ENCODE measurements at regions not wholly inside any gene's neighbourhood (a gene's known extent, or its start where the extent isn't known, plus 50 kb on each side); places are given as distances from the start of the nearest gene placed in this dataset.
"Not testable (repeated sequence)": the region's sequence is repeated elsewhere in the genome, so short reads cannot be mapped to it uniquely, and the experiment has no call there.

- H3K27me3 ChIP-seq (ENCODE audit: insufficient read depth, insufficient read length) = no peaks in the 10 kb centered on the region
- no peak overlapping the region for H3K4me3 ChIP-seq (ENCODE audit: insufficient read length, low read depth)
- no peaks in the 10 kb centered on the region for H3K36me3 ChIP-seq (ENCODE audit: insufficient read depth, insufficient read length, low read length)
- TF ChIP-seq SUZ12 (IDR thresholded peaks at IDR 0.05; ENCODE audit: extremely low read depth, insufficient read depth, insufficient read length) = no peak
- no peak for TF ChIP-seq YY1 (IDR thresholded peaks at IDR 0.05; ENCODE audit: insufficient read depth, insufficient read length)
- TF ChIP-seq ZNF274 (IDR thresholded peaks at IDR 0.05; ENCODE audit: low read depth, low read length) = no peak
- H3K9me3 ChIP-seq (ENCODE audit: insufficient read depth, low read length) = peaks cover 17% of the 10 kb centered on the region
- no peak overlapping the region for H3K9ac ChIP-seq (ENCODE audit: insufficient read length, low read depth)
- H3K4me1 ChIP-seq (ENCODE audit: insufficient read depth, insufficient read length) = no peaks in the 10 kb centered on the region
- DNase-seq (ENCODE audit: low read depth, low spot score) = no peak
Measured at GRCh38 chr19:29154163-29154562, 58.8 kb downstream of the UQCRFS1 start.

- no peak for DNase-seq (ENCODE audit: low read depth, low spot score)
- TF ChIP-seq YY1 (IDR thresholded peaks at IDR 0.05; ENCODE audit: insufficient read depth, insufficient read length) (no peak), SUZ12 (IDR thresholded peaks at IDR 0.05; ENCODE audit: extremely low read depth, insufficient read depth, insufficient read length) (no peak), ZNF274 (IDR thresholded peaks at IDR 0.05; ENCODE audit: low read depth, low read length) (no peak)
- Histone ChIP-seq H3K4me1 (ENCODE audit: insufficient read depth, insufficient read length) (no peaks in the 10 kb centered on the region), H3K4me3 (ENCODE audit: insufficient read length, low read depth) (no peak overlapping the region), H3K9me3 (ENCODE audit: insufficient read depth, low read length) (no peaks in the 10 kb centered on the region), H3K27me3 (ENCODE audit: insufficient read depth, insufficient read length) (no peaks in the 10 kb centered on the region), H3K36me3 (ENCODE audit: insufficient read depth, insufficient read length, low read length) (no peaks in the 10 kb centered on the region), H3K9ac (ENCODE audit: insufficient read length, low read depth) (no peak overlapping the region)
Measured at GRCh38 chr19:29145756-29146155, 67.2 kb downstream of the UQCRFS1 start.

- H3K36me3 ChIP-seq (ENCODE audit: insufficient read depth, insufficient read length, low read length) = no peaks in the 10 kb centered on the region
- peaks cover 24% of the 10 kb centered on the region for H3K9me3 ChIP-seq (ENCODE audit: insufficient read depth, low read length)
- no peaks in the 10 kb centered on the region for H3K4me1 ChIP-seq (ENCODE audit: insufficient read depth, insufficient read length)
- DNase-seq (ENCODE audit: low read depth, low spot score) = no peak
- H3K9ac ChIP-seq (ENCODE audit: insufficient read length, low read depth) = no peak overlapping the region
- TF ChIP-seq YY1 (IDR thresholded peaks at IDR 0.05; ENCODE audit: insufficient read depth, insufficient read length) (no peak), SUZ12 (IDR thresholded peaks at IDR 0.05; ENCODE audit: extremely low read depth, insufficient read depth, insufficient read length) (no peak), ZNF274 (IDR thresholded peaks at IDR 0.05; ENCODE audit: low read depth, low read length) (no peak)
- no peaks in the 10 kb centered on the region for H3K27me3 ChIP-seq (ENCODE audit: insufficient read depth, insufficient read length)
- no peak overlapping the region for H3K4me3 ChIP-seq (ENCODE audit: insufficient read length, low read depth)
Measured at GRCh38 chr19:29143183-29143582, 69.8 kb downstream of the UQCRFS1 start.

DNA sequence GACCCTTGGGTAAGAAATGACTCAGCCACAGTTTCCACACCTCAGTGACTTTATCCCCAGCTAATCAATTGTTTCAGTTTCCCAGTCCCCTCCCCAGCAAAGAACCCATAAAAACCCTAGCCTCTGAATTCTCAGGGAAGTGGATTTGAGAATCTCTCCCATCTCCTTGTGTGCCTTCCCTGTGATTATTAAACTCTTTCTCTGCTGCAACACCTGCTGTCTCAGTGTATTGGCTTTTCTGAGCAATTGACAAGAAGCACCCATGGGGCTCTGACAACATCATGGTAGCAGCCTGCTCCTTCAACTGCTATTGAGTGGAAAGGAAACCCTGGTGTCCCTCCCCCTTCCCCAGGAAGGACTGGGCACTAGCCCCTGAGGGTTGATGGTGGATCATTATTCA, 73.7 kb downstream of the UQCRFS1 start:
- no peaks in the 10 kb centered on the region for H3K27me3 ChIP-seq (ENCODE audit: insufficient read depth, insufficient read length)
- no peak overlapping the region for H3K9ac ChIP-seq (ENCODE audit: insufficient read length, low read depth)
- H3K4me3 ChIP-seq (ENCODE audit: insufficient read length, low read depth) = no peak overlapping the region
- no peak for TF ChIP-seq YY1 (IDR thresholded peaks at IDR 0.05; ENCODE audit: insufficient read depth, insufficient read length)
- DNase-seq (ENCODE audit: low read depth, low spot score) = no peak
- peaks cover 24% of the 10 kb centered on the region for H3K9me3 ChIP-seq (ENCODE audit: insufficient read depth, low read length)
- H3K4me1 ChIP-seq (ENCODE audit: insufficient read depth, insufficient read length) = no peaks in the 10 kb centered on the region
- H3K36me3 ChIP-seq (ENCODE audit: insufficient read depth, insufficient read length, low read length) = no peaks in the 10 kb centered on the region

GRCh38 chr19:29138206-29138605, 74.7 kb downstream of the UQCRFS1 start:
- not testable (repeated sequence) for H3K27me3 ChIP-seq (ENCODE audit: insufficient read depth, insufficient read length); H3K4me1 ChIP-seq (ENCODE audit: insufficient read depth, insufficient read length); H3K4me3 ChIP-seq (ENCODE audit: insufficient read length, low read depth); H3K36me3 ChIP-seq (ENCODE audit: insufficient read depth, insufficient read length, low read length); DNase-seq (ENCODE audit: low read depth, low spot score); H3K9ac ChIP-seq (ENCODE audit: insufficient read length, low read depth)
- H3K9me3 ChIP-seq (ENCODE audit: insufficient read depth, low read length) = peaks cover 24% of the 10 kb centered on the region

DNA sequence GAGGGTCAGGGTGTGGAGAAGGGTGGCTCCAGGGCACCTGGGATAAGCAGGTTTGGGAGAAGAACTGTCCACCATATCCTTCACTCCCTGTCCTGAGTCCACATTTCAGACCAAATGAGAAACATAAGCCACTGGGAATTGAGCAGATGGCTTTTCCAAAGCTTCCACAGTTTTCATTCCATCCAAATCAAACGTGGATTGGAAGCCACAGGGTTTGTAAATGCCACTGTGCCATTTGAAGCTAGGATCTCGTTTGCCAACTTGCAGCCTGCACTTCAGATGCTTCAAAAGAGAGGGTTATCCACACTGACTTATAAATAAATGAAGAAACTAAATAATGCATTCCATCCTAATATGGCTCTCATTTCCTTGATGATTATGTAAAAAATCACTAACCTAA, 81.5 kb downstream of the UQCRFS1 start:
- DNase-seq (ENCODE audit: low read depth, low spot score) = no peak
- H3K27me3 ChIP-seq (ENCODE audit: insufficient read depth, insufficient read length) = peaks cover 4% of the 10 kb centered on the region
- H3K9ac ChIP-seq (ENCODE audit: insufficient read length, low read depth) = no peak overlapping the region
- no peaks in the 10 kb centered on the region for H3K4me1 ChIP-seq (ENCODE audit: insufficient read depth, insufficient read length)
- TF ChIP-seq YY1 (IDR thresholded peaks at IDR 0.05; ENCODE audit: insufficient read depth, insufficient read length) = no peak
- TF ChIP-seq ZNF274 (IDR thresholded peaks at IDR 0.05; ENCODE audit: low read depth, low read length) = no peak
- TF ChIP-seq SUZ12 (IDR thresholded peaks at IDR 0.05; ENCODE audit: extremely low read depth, insufficient read depth, insufficient read length) = no peak
- H3K9me3 ChIP-seq (ENCODE audit: insufficient read depth, low read length) = peaks cover 18% of the 10 kb centered on the region; the same call in 1 of the 2 replicates
- no peak overlapping the region for H3K4me3 ChIP-seq (ENCODE audit: insufficient read length, low read depth)
- no peaks in the 10 kb centered on the region for H3K36me3 ChIP-seq (ENCODE audit: insufficient read depth, insufficient read length, low read length)

DNA sequence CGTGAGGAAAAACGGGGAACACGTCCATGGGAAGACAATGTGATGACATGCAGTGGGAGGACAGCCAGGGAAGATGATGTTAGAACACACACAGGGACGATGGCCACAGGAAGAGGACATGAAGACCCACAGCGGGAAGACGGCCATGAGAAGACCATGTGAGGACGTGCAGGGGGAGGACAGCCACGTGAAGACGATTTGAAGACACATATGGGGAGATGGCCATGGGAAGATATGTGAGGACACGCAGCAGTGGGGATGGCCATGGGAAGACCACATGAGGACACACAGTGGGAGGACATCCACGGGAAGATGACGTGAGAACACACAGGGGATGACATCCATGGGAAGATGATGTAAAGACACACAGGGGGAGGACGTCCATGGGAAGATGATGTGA, 83.8 kb downstream of the UQCRFS1 start:
- Histone ChIP-seq H3K9me3 (ENCODE audit: insufficient read depth, low read length) (peaks cover 35% of the 10 kb centered on the region; the same call in 1 of the 2 replicates), H3K27me3 (ENCODE audit: insufficient read depth, insufficient read length) (peaks cover 4% of the 10 kb centered on the region), H3K9ac (ENCODE audit: insufficient read length, low read depth) (no peak overlapping the region), H3K36me3 (ENCODE audit: insufficient read depth, insufficient read length, low read length) (no peaks in the 10 kb centered on the region), H3K4me3 (ENCODE audit: insufficient read length, low read depth) (no peak overlapping the region), H3K4me1 (ENCODE audit: insufficient read depth, insufficient read length) (no peaks in the 10 kb centered on the region)
- TF ChIP-seq ZNF274 (IDR thresholded peaks at IDR 0.05; ENCODE audit: low read depth, low read length) (no peak), SUZ12 (IDR thresholded peaks at IDR 0.05; ENCODE audit: extremely low read depth, insufficient read depth, insufficient read length) (no peak), YY1 (IDR thresholded peaks at IDR 0.05; ENCODE audit: insufficient read depth, insufficient read length) (no peak)
- DNase-seq (ENCODE audit: low read depth, low spot score) = no peak

GRCh38 chr19:29128203-29128602, 84.7 kb downstream of the UQCRFS1 start:
- Histone ChIP-seq H3K9ac (ENCODE audit: insufficient read length, low read depth) (no peak overlapping the region), H3K36me3 (ENCODE audit: insufficient read depth, insufficient read length, low read length) (no peaks in the 10 kb centered on the region), H3K4me1 (ENCODE audit: insufficient read depth, insufficient read length) (no peaks in the 10 kb centered on the region), H3K9me3 (ENCODE audit: insufficient read depth, low read length) (peaks cover 39% of the 10 kb centered on the region; the same call in 1 of the 2 replicates), H3K4me3 (ENCODE audit: insufficient read length, low read depth) (no peak overlapping the region), H3K27me3 (ENCODE audit: insufficient read depth, insufficient read length) (peaks cover 4% of the 10 kb centered on the region)
- no peak for TF ChIP-seq YY1 (IDR thresholded peaks at IDR 0.05; ENCODE audit: insufficient read depth, insufficient read length)
- TF ChIP-seq ZNF274 (IDR thresholded peaks at IDR 0.05; ENCODE audit: low read depth, low read length) = no peak
- TF ChIP-seq SUZ12 (IDR thresholded peaks at IDR 0.05; ENCODE audit: extremely low read depth, insufficient read depth, insufficient read length) = no peak
- DNase-seq (ENCODE audit: low read depth, low spot score) = no peak

Data from NT2/D1 (cell line).